Daoy (cell line): ENCODE measurements at regions not wholly inside any gene's neighbourhood (a gene's known extent, or its start where the extent isn't known, plus 50 kb on each side); places are given as distances from the start of the nearest gene placed in this dataset.

Experiments
- DNase-seq: peaks from one replicate; pipeline ENCODE4 v3.0.0-alpha.2; 2015; ENCODE audit warnings: low read depth

- DNase-seq = no peak
Measured at GRCh38 chr11:23041001-23041503, 180.8 kb upstream of the CCDC179 start.

- no peak for DNase-seq
Measured at GRCh38 chr11:23058656-23059055, 198.4 kb upstream of the CCDC179 start.

GRCh38 chr11:23063276-23063675 is 203.0 kb upstream of the CCDC179 start:
- no peak for DNase-seq

- no peak for DNase-seq
Measured at GRCh38 chr11:23078289-23078971, 218.2 kb upstream of the CCDC179 start.

- no peak for DNase-seq
Measured at GRCh38 chr11:23079382-23079813, 219.1 kb upstream of the CCDC179 start.

GRCh38 chr11:23087407-23087806 is 227.1 kb upstream of the CCDC179 start:
- no peak for DNase-seq

GRCh38 chr11:23090659-23091058 is 230.4 kb upstream of the CCDC179 start:
- DNase-seq = no peak

- DNase-seq = no peak
Measured at GRCh38 chr11:23095650-23096189, 235.4 kb upstream of the CCDC179 start.

- no peak for DNase-seq
Measured at GRCh38 chr11:23097891-23098290, 237.6 kb upstream of the CCDC179 start.

- no peak for DNase-seq
Measured at GRCh38 chr11:23099256-23099655, 239.0 kb upstream of the CCDC179 start.

- no peak for DNase-seq
Measured at GRCh38 chr11:23100726-23101125, 240.5 kb upstream of the CCDC179 start.

- DNase-seq = no peak
Measured at GRCh38 chr11:23103416-23103815, 243.1 kb upstream of the CCDC179 start.

- no peak for DNase-seq
Measured at GRCh38 chr11:23111527-23111926, 251.3 kb upstream of the CCDC179 start.

- DNase-seq = no peak
Measured at GRCh38 chr11:23112390-23112789, 252.1 kb upstream of the CCDC179 start.

- DNase-seq = no peak
Measured at GRCh38 chr11:23112987-23113886, 253.0 kb upstream of the CCDC179 start.

- no peak for DNase-seq
Measured at GRCh38 chr11:23113887-23114216, 253.6 kb upstream of the CCDC179 start.

GRCh38 chr11:23123753-23124152 is 263.5 kb upstream of the CCDC179 start:
- no peak for DNase-seq

- no peak for DNase-seq
Measured at GRCh38 chr11:23124249-23124648, 264.0 kb upstream of the CCDC179 start.

GRCh38 chr11:23124996-23125395 is 264.7 kb upstream of the CCDC179 start:
- DNase-seq = no peak

GRCh38 chr11:23127706-23128105 is 267.4 kb upstream of the CCDC179 start:
- DNase-seq = no peak

- no peak for DNase-seq
Measured at GRCh38 chr11:23134627-23135026, 274.4 kb upstream of the CCDC179 start.

GRCh38 chr11:23138761-23139160 is 278.5 kb upstream of the CCDC179 start:
- no peak for DNase-seq

- DNase-seq = no peak
Measured at GRCh38 chr11:23143022-23143421, 282.7 kb upstream of the CCDC179 start.
